ENCODE measurements at regions not wholly inside any gene's neighbourhood (a gene's known extent, or its start where the extent isn't known, plus 50 kb on each side); places are given as distances from the start of the nearest gene placed in this dataset.

DNA sequence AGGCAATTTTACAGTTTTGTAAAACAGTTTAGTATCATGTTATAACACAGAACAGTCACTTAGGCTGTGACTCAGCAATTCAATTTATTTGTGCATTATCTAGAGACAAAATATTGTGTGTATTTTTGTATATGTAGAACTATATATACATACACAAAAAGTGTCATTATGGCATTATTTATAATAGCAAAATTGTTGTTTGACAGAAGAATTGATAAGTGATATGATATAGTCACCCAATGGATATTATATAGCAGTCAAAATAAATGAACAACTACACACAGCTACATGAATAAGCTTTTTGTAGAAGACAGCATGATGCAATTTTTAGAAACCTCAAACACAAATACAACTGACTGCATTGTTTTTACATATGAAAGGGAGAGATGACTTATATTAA is 334.0 kb downstream of the TRIB2 start:
- no peaks in the 10 kb centered on the region for H3K36me3 ChIP-seq
- no peaks in the 10 kb centered on the region for H3K9me3 ChIP-seq
- H3K4me3 ChIP-seq: no peak overlapping the region
- intact Hi-C loops (cut with DNase I; ENCODE audit: low total_unique reads) (no loop called here), in situ Hi-C loops (cut with MboI; ENCODE audit: low sequenced_read_pairs in 4 of 4) (no loop called here)
- H3K4me1 ChIP-seq: no peaks in the 10 kb centered on the region
- H3K27ac ChIP-seq: no peak overlapping the region
- no peak for ATAC-seq
- H3K27me3 ChIP-seq: no peaks in the 10 kb centered on the region
- TF ChIP-seq, protein P1, sequence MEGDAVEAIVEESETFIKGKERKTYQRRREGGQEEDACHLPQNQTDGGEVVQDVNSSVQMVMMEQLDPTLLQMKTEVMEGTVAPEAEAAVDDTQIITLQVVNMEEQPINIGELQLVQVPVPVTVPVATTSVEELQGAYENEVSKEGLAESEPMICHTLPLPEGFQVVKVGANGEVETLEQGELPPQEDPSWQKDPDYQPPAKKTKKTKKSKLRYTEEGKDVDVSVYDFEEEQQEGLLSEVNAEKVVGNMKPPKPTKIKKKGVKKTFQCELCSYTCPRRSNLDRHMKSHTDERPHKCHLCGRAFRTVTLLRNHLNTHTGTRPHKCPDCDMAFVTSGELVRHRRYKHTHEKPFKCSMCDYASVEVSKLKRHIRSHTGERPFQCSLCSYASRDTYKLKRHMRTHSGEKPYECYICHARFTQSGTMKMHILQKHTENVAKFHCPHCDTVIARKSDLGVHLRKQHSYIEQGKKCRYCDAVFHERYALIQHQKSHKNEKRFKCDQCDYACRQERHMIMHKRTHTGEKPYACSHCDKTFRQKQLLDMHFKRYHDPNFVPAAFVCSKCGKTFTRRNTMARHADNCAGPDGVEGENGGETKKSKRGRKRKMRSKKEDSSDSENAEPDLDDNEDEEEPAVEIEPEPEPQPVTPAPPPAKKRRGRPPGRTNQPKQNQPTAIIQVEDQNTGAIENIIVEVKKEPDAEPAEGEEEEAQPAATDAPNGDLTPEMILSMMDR (IDR thresholded peaks at IDR 0.05 in 4 of 5, conservative IDR thresholded peaks at IDR 0.05 in 1 of 5): no peak
- TF ChIP-seq POLR2A (IDR thresholded peaks at IDR 0.05): no peak
- DNase-seq: no peak

DNA sequence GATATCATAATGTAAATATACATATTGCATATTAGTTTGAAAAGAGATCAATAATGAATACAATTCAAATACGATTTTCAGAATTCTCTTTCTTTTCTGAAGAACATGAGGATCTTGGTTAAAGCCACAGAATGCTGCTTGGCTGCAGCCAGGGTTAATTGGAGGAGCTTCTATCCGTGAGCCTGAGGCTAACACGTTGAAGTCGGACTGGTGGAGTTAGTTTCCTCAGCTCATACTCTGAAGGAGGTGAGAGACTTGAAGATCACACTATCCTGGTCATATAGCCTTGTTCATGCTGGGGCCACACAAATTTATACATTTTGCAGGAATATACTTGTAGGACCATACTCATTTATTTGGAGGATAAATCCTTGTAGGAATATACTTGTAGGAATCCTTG is 335.8 kb downstream of the TRIB2 start:
- Histone ChIP-seq H3K4me3 (no peak overlapping the region), H3K27ac (no peak overlapping the region), H3K9me3 (no peaks in the 10 kb centered on the region), H3K27me3 (no peaks in the 10 kb centered on the region), H3K4me1 (no peaks in the 10 kb centered on the region), H3K36me3 (no peaks in the 10 kb centered on the region)
- in situ Hi-C loops (cut with MboI; ENCODE audit: low sequenced_read_pairs in 4 of 4) (no loop called here), intact Hi-C loops (cut with DNase I; ENCODE audit: low total_unique reads) (no loop called here)
- TF ChIP-seq, protein P1 (IDR thresholded peaks at IDR 0.05 in 4 of 5, conservative IDR thresholded peaks at IDR 0.05 in 1 of 5): no peak
- TF ChIP-seq POLR2A (IDR thresholded peaks at IDR 0.05): no peak
- no peak for DNase-seq
- no peak for ATAC-seq

DNA sequence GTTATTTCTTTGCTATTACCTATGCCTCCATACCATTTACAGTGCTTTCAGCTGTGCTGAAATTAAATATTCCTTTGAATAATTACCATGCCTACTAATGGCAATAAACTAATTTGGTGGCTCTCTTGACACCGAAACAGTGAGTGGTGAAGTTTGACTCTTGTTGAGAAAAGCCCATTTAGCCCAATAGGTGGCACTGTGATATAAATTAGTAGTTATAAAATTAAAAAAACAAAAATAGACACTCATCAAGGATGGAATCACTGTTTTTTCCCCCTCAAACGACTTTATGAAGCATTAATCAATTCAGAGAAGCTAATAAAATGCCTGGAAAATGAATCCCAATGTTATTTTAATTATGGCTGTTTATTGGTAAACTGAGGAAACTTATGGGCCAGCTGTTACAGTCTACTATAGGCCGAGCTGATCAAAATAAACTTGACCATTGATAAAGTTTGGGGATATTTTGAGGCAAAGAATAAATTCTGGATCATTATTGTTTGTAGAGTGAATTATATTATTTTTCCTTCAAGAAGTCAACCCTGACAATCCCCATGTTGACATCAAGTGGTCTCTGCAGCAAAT is 339.6 kb downstream of the TRIB2 start:
- TF ChIP-seq POLR2A (IDR thresholded peaks at IDR 0.05): no peak
- TF ChIP-seq, protein P1 (IDR thresholded peaks at IDR 0.05 in 4 of 5, conservative IDR thresholded peaks at IDR 0.05 in 1 of 5): no peak
- in situ Hi-C loops (cut with MboI; ENCODE audit: low sequenced_read_pairs in 4 of 4): no loop called here
- no peak for ATAC-seq
- Histone ChIP-seq H3K36me3 (no peaks in the 10 kb centered on the region), H3K4me1 (no peaks in the 10 kb centered on the region), H3K4me3 (no peak overlapping the region), H3K27me3 (no peaks in the 10 kb centered on the region), H3K27ac (no peak overlapping the region), H3K9me3 (no peaks in the 10 kb centered on the region)
- no peak for DNase-seq
- intact Hi-C loops (cut with DNase I; ENCODE audit: low total_unique reads): no loop called here

DNA sequence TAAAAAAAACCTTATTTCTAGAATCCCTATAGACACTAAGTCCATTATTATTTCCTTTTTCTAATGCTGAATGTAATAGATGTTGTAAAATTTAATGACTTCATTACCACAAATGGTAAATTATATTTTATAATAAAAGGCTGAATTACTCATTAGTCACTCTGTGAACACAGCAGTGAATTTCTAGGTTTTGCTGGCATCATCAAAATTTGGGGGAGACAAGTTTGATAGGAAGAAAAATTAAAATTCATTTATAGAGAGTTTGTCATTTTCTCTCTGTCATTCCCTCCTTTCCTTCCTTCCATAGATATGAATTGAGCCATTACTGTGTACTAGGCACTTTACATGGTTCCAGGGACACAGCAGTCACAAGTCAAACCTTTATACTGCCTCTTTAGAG is 340.9 kb downstream of the TRIB2 start:
- Histone ChIP-seq H3K4me1 (no peaks in the 10 kb centered on the region), H3K36me3 (no peaks in the 10 kb centered on the region), H3K27ac (no peak overlapping the region), H3K9me3 (no peaks in the 10 kb centered on the region), H3K4me3 (no peak overlapping the region), H3K27me3 (no peaks in the 10 kb centered on the region)
- no peak for DNase-seq
- intact Hi-C loops (cut with DNase I; ENCODE audit: low total_unique reads): no loop called here
- in situ Hi-C loops (cut with MboI; ENCODE audit: low sequenced_read_pairs in 4 of 4): no loop called here
- ATAC-seq: no peak
- TF ChIP-seq, protein P1 (IDR thresholded peaks at IDR 0.05 in 4 of 5, conservative IDR thresholded peaks at IDR 0.05 in 1 of 5): no peak
- no peak for TF ChIP-seq POLR2A (IDR thresholded peaks at IDR 0.05)

DNA sequence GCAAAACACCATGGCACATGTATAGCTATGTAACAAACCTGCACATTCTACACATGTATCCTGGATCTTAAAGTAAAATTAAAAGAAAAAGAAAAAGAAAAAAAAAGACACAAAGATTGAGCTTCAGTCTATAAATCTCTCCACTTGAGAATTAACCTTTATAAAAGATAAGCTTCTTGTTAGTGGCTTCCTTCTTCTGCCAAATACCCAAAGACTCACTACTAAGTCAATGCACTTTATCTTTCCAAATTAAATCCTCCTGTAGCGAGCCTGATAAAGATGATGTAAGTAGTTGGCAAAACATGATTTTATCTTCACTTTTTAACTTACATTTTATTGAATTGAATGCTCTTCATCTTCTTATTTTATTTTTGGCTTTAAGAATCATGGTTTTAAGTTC is 349.9 kb downstream of the TRIB2 start:
- intact Hi-C loops (cut with DNase I; ENCODE audit: low total_unique reads) (no loop called here), in situ Hi-C loops (cut with MboI; ENCODE audit: low sequenced_read_pairs in 4 of 4) (loop anchor here in 1 of 4 donors (5.0 kb wide), 1 partner anchor 66 kb away; no protein-coding TSS in a partner anchor)
- Histone ChIP-seq H3K9me3 (no peaks in the 10 kb centered on the region), H3K27me3 (no peaks in the 10 kb centered on the region), H3K4me3 (no peak overlapping the region), H3K36me3 (no peaks in the 10 kb centered on the region), H3K27ac (no peak overlapping the region), H3K4me1 (no peaks in the 10 kb centered on the region)
- TF ChIP-seq, protein P1 (IDR thresholded peaks at IDR 0.05 in 4 of 5, conservative IDR thresholded peaks at IDR 0.05 in 1 of 5): no peak
- TF ChIP-seq POLR2A (IDR thresholded peaks at IDR 0.05): no peak
- DNase-seq: no peak
- ATAC-seq: no peak

Measured in gastrocnemius medialis (tissue), 4 donors.